ENCODE measurements at regions not wholly inside any gene's neighbourhood (a gene's known extent, or its start where the extent isn't known, plus 50 kb on each side); places are given as distances from the start of the nearest gene placed in this dataset.

- no peak for TF ChIP-seq TAF1 (IDR thresholded peaks at IDR 0.05; ENCODE audit: low read depth, low read length)
- no peak for TF ChIP-seq POLR2A (IDR thresholded peaks at IDR 0.05; ENCODE audit: low read depth, low read length)
- no peak for TF ChIP-seq POLR2AphosphoS5 (IDR thresholded peaks at IDR 0.05; ENCODE audit: low read depth, low read length)
These were observed 53.3 kb upstream of the IFNE start for GRCh38 chr9:21535396-21535795.

All from GM12891 (cell line).